Gastroesophageal sphincter (tissue), 4 donors: ENCODE measurements at regions not wholly inside any gene's neighbourhood (a gene's known extent, or its start where the extent isn't known, plus 50 kb on each side); places are given as distances from the start of the nearest gene placed in this dataset.

Experiments
- ATAC-seq: fragments of 150-250 bp; one replicate; pipeline ENCODE4 v1.9.1; 2016; ENCODE audit warnings: mild to moderate bottlenecking, moderate library complexity
- H3K27ac ChIP-seq, 4 donors: fragments of 200-600 bp; sonication (generic) in 3 of 4; 1 replicate in 3 of 4; 2 replicates in 1 of 4; pipeline ENCODE4 v1.5.1; 2016 to 2019
- H3K27me3 ChIP-seq: fragments of 200-600 bp; sonication (generic); one replicate; pipeline ENCODE4 v1.5.1; 2019
- H3K36me3 ChIP-seq, 2 donors: fragments of 200-600 bp; sonication (generic); one replicate each; pipeline ENCODE4 v1.5.1; 2019; ENCODE audit warnings: control low read depth in 1 of 2
- H3K4me1 ChIP-seq, 3 donors: fragments of 200-600 bp; sonication (generic); 1 replicate in 2 of 3; 2 replicates in 1 of 3; pipeline ENCODE4 v1.5.1; 2016 to 2019; ENCODE audit warnings: control low read depth in 2 of 3
- H3K4me3 ChIP-seq, 2 donors: fragments of 200-600 bp; sonication (generic); one replicate each; pipeline ENCODE4 v1.5.1; 2019; ENCODE audit warnings: mild to moderate bottlenecking in 1 of 2, moderate library complexity in 1 of 2
- H3K9me3 ChIP-seq, 3 donors: fragments of 200-600 bp; sonication (generic); one replicate each; pipeline ENCODE4 v1.5.1; 2017 to 2019; ENCODE audit warnings: control low read depth in 2 of 3
- CTCF ChIP-seq, 4 experiments: fragments of 200-600 bp in 2 of 4; fragments of 450-650 bp in 2 of 4; sonication (generic) in 1 of 4; IDR thresholded peaks; one replicate each; pipeline ENCODE4 v1.5.1; 2017 to 2019; ENCODE audit warnings: antibody characterized with exemption in 4 of 4, mild to moderate bottlenecking in 2 of 4, moderate library complexity in 2 of 4
- EP300 ChIP-seq: sonication (generic); formaldehyde crosslinking; IDR thresholded peaks from one replicate; pipeline ENCODE4 v1.6.1; 2017; ENCODE audit warnings: antibody characterized with exemption, mild to moderate bottlenecking
- POLR2A ChIP-seq, 2 donors: fragments of 450-650 bp; IDR thresholded peaks; one replicate each; pipeline ENCODE4 v1.6.1; 2017; ENCODE audit warnings: antibody characterized with exemption in 2 of 2, mild to moderate bottlenecking in 2 of 2, moderate library complexity in 1 of 2
- POLR2AphosphoS5 ChIP-seq: sonication (generic); formaldehyde crosslinking; IDR thresholded peaks from one replicate; pipeline ENCODE4 v1.6.1; 2017; ENCODE audit warnings: antibody characterized with exemption
- WGBS, 2 donors: methylation state at CpG; one replicate each; pipeline ENCODE4 v1.1.5; 2018; ENCODE audit warnings: low coverage in 1 of 2; 5-methylcytosine and 5-hydroxymethylcytosine counted together

- Histone ChIP-seq H3K36me3 (no peaks in the 10 kb centered on the region), H3K27ac (no peak overlapping the region), H3K4me1 (no peaks in the 10 kb centered on the region), H3K4me3 (no peak overlapping the region), H3K9me3 (peaks cover 0 to 17% (median 0%) of the 10 kb centered on the region in 3 donors), H3K27me3 (peaks cover 34% of the 10 kb centered on the region)
- WGBS, 2 donors, result 33 to 72% methylated on average over 1 to 2 of the region's 2 CpGs
- no peak for ATAC-seq
- TF ChIP-seq POLR2AphosphoS5 (no peak), EP300 (no peak), POLR2A (IDR thresholded peaks at IDR 0.05) (no peak)
Measured at GRCh38 chr19:57050863-57051262, 68.9 kb upstream of the USP29 start.

- no peak for ATAC-seq
- no peak for TF ChIP-seq EP300
- TF ChIP-seq POLR2AphosphoS5, result no peak
- TF ChIP-seq CTCF (IDR thresholded peaks at IDR 0.05), result no peak
- no peak for TF ChIP-seq POLR2A (IDR thresholded peaks at IDR 0.05)
- peaks cover 42% of the 10 kb centered on the region for H3K27me3 ChIP-seq
- no peak overlapping the region for H3K4me3 ChIP-seq
- H3K9me3 ChIP-seq, result peaks cover 0 to 15% (median 0%) of the 10 kb centered on the region in 3 donors
- no peaks in the 10 kb centered on the region for H3K36me3 ChIP-seq
- no peaks in the 10 kb centered on the region for H3K4me1 ChIP-seq
- no peak overlapping the region for H3K27ac ChIP-seq
- 6 to 43% methylated on average over 1 to 2 of the region's 3 CpGs for WGBS, 2 donors
Measured at GRCh38 chr19:57052081-57052480, 67.7 kb upstream of the USP29 start.

- WGBS, 2 donors, result 59 to 82% methylated on average over 8 to 12 of the region's 12 CpGs
- Histone ChIP-seq H3K4me3 (no peak overlapping the region), H3K36me3 (no peaks in the 10 kb centered on the region), H3K27me3 (peaks cover 42% of the 10 kb centered on the region), H3K27ac (no peak overlapping the region), H3K9me3 (peaks cover 0 to 8% (median 0%) of the 10 kb centered on the region in 3 donors), H3K4me1 (no peaks in the 10 kb centered on the region)
- no peak for TF ChIP-seq POLR2AphosphoS5
- no peak for TF ChIP-seq EP300
- no peak for TF ChIP-seq POLR2A (IDR thresholded peaks at IDR 0.05)
- no peak for TF ChIP-seq CTCF (IDR thresholded peaks at IDR 0.05)
- ATAC-seq, result no peak
Measured at GRCh38 chr19:57053401-57053800, 66.4 kb upstream of the USP29 start.

- Histone ChIP-seq H3K27ac (no peak overlapping the region), H3K4me1 (no peaks in the 10 kb centered on the region), H3K9me3 (peaks cover 0 to 1% (median 0%) of the 10 kb centered on the region in 3 donors), H3K4me3 (no peak overlapping the region), H3K27me3 (peaks cover 56% of the 10 kb centered on the region), H3K36me3 (no peaks in the 10 kb centered on the region)
- 95% methylated on average over 4 of the region's 5 CpGs; no CpG with 5 or more reads in 1 of the 2 donors for WGBS, 2 donors
- no peak for ATAC-seq
- TF ChIP-seq POLR2AphosphoS5 (no peak), POLR2A (IDR thresholded peaks at IDR 0.05) (no peak), EP300 (no peak), CTCF (IDR thresholded peaks at IDR 0.05) (no peak)
Measured at GRCh38 chr19:57055956-57056355, 63.8 kb upstream of the USP29 start.

- 28 to 40% methylated on average over 5 to 9 of the region's 16 CpGs for WGBS, 2 donors
- no peaks in the 10 kb centered on the region for H3K36me3 ChIP-seq
- H3K4me3 ChIP-seq, result no peak overlapping the region
- peaks cover 65% of the 10 kb centered on the region for H3K27me3 ChIP-seq
- TF ChIP-seq POLR2A (IDR thresholded peaks at IDR 0.05) (no peak), POLR2AphosphoS5 (peak; percentile 84)
- H3K9me3 ChIP-seq, result no peaks in the 10 kb centered on the region
- no peak overlapping the region for H3K27ac ChIP-seq
- H3K4me1 ChIP-seq, result no peaks in the 10 kb centered on the region
- ATAC-seq, result peak; percentile 80
Measured at GRCh38 chr19:57057036-57057686, 62.6 kb upstream of the USP29 start.

GRCh38 chr19:57058871-57059270 is 60.9 kb upstream of the USP29 start:
- Histone ChIP-seq H3K4me3 (no peak overlapping the region), H3K36me3 (no peaks in the 10 kb centered on the region), H3K27me3 (peaks cover 61% of the 10 kb centered on the region), H3K4me1 (no peaks in the 10 kb centered on the region), H3K27ac (no peak overlapping the region), H3K9me3 (peaks cover 0 to 13% (median 0%) of the 10 kb centered on the region in 3 donors)
- no peak for ATAC-seq
- WGBS, 2 donors, result 50 to 78% methylated on average over 2 to 6 of the region's 6 CpGs
- TF ChIP-seq POLR2A (IDR thresholded peaks at IDR 0.05), result no peak
- no peak for TF ChIP-seq EP300
- no peak for TF ChIP-seq POLR2AphosphoS5
- TF ChIP-seq CTCF (IDR thresholded peaks at IDR 0.05), result no peak
